ENCODE measurements at regions not wholly inside any gene's neighbourhood (a gene's known extent, or its start where the extent isn't known, plus 50 kb on each side); places are given as distances from the start of the nearest gene placed in this dataset.

DNA sequence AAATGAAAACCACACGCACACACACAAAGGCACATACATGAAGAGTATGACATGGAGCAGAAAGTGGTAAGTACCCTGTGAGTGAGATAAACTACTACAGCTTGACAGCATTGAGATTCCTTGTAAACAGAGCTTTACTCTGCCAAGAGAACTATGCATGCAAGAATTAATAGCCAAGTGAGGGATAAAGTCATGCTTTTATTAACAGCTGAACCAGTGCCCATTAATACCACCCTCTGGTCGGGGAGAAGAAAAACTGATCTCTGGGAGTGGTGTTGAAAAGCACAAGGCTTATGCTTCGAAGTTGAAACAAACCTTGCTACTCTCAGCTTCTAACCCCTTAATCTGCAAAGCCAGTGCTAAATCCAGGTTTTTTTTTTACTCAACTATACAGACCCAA, 95.9 kb upstream of the C1QTNF7 start:
- no peak overlapping the region for H3K4me3 Mint-ChIP-seq (ENCODE audit: unreplicated experiment)
- no peak overlapping the region for H3K9ac ChIP-seq (ENCODE audit: low read length)
- no peak overlapping the region for H3K4me2 ChIP-seq (ENCODE audit: low read length)
- H3K27ac ChIP-seq (ENCODE audit: low read depth, low read length): no peak overlapping the region
- peaks cover 18% of the 10 kb centered on the region for H3K4me1 Mint-ChIP-seq (ENCODE audit: low read depth, unreplicated experiment)
- no peak for DNase-seq (ENCODE audit: low read depth)
- H4K20me1 ChIP-seq (ENCODE audit: insufficient read depth, low read length): no peaks in the 10 kb centered on the region
- H2AFZ ChIP-seq (ENCODE audit: low read depth, low read length): no peak overlapping the region
- peaks cover 3% of the 10 kb centered on the region for H3K36me3 Mint-ChIP-seq (ENCODE audit: low read depth, unreplicated experiment)
- no peaks in the 10 kb centered on the region for H3K27me3 ChIP-seq (ENCODE audit: insufficient read depth, low read length)
- no peaks in the 10 kb centered on the region for H3K36me3 ChIP-seq (ENCODE audit: insufficient read depth, low read length)
- no peak for FAIRE-seq
- H3K27me3 Mint-ChIP-seq (ENCODE audit: low read depth, unreplicated experiment): no peaks in the 10 kb centered on the region
- no peaks in the 10 kb centered on the region for H3K79me2 ChIP-seq (ENCODE audit: insufficient read depth, low read length)
- peaks cover 7% of the 10 kb centered on the region for H3K4me1 ChIP-seq (ENCODE audit: insufficient read depth, low read length)
- no peak overlapping the region for H3K4me3 ChIP-seq (ENCODE audit: insufficient read depth, low read depth, low read length)
- no peaks in the 10 kb centered on the region for H3K9me3 Mint-ChIP-seq (ENCODE audit: unreplicated experiment)
- H3K9me3 ChIP-seq (ENCODE audit: insufficient read depth, low read depth, low read length): no peaks in the 10 kb centered on the region
- no peak for TF ChIP-seq EZH2 (IDR thresholded peaks at IDR 0.05; ENCODE audit: insufficient read depth, low read length)
- TF ChIP-seq, protein P1, sequence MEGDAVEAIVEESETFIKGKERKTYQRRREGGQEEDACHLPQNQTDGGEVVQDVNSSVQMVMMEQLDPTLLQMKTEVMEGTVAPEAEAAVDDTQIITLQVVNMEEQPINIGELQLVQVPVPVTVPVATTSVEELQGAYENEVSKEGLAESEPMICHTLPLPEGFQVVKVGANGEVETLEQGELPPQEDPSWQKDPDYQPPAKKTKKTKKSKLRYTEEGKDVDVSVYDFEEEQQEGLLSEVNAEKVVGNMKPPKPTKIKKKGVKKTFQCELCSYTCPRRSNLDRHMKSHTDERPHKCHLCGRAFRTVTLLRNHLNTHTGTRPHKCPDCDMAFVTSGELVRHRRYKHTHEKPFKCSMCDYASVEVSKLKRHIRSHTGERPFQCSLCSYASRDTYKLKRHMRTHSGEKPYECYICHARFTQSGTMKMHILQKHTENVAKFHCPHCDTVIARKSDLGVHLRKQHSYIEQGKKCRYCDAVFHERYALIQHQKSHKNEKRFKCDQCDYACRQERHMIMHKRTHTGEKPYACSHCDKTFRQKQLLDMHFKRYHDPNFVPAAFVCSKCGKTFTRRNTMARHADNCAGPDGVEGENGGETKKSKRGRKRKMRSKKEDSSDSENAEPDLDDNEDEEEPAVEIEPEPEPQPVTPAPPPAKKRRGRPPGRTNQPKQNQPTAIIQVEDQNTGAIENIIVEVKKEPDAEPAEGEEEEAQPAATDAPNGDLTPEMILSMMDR (IDR thresholded peaks at IDR 0.05; ENCODE audit: insufficient read depth, low read depth, low read length): no peak
- H3K27ac Mint-ChIP-seq (ENCODE audit: unreplicated experiment): no peak overlapping the region

DNA sequence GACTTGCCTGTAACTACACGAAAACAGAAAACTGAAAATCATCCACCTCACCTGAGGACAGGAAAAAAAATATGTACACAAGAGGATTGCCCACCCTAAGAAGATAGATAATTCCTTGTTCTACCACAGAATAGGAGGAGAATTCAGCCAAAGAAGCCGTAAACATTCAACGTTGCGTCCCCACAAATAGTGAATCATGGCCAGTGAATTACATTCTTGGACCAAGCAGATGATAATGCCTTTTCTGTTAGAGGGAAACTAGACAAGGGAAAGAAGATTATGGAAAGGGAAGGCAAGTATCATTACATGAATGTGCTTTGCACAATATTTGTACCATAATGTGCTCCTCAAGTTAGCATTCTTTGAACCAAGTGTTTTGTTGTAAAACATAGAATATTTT, 95.5 kb upstream of the C1QTNF7 start:
- H3K4me1 ChIP-seq (ENCODE audit: insufficient read depth, low read length): peaks cover 9% of the 10 kb centered on the region
- H3K27me3 ChIP-seq (ENCODE audit: insufficient read depth, low read length): no peaks in the 10 kb centered on the region
- Mint-ChIP-seq H3K36me3 (ENCODE audit: low read depth, unreplicated experiment) (peaks cover 3% of the 10 kb centered on the region), H3K9me3 (ENCODE audit: unreplicated experiment) (no peaks in the 10 kb centered on the region), H3K27ac (ENCODE audit: unreplicated experiment) (no peak overlapping the region), H3K4me1 (ENCODE audit: low read depth, unreplicated experiment) (peaks cover 19% of the 10 kb centered on the region), H3K4me3 (ENCODE audit: unreplicated experiment) (no peak overlapping the region), H3K27me3 (ENCODE audit: low read depth, unreplicated experiment) (no peaks in the 10 kb centered on the region)
- no peak overlapping the region for H3K27ac ChIP-seq (ENCODE audit: low read depth, low read length)
- no peaks in the 10 kb centered on the region for H4K20me1 ChIP-seq (ENCODE audit: insufficient read depth, low read length)
- no peaks in the 10 kb centered on the region for H3K36me3 ChIP-seq (ENCODE audit: insufficient read depth, low read length)
- no peak overlapping the region for H3K4me3 ChIP-seq (ENCODE audit: insufficient read depth, low read depth, low read length)
- FAIRE-seq (no peak), DNase-seq (ENCODE audit: low read depth) (no peak)
- no peak overlapping the region for H3K4me2 ChIP-seq (ENCODE audit: low read length)
- H3K79me2 ChIP-seq (ENCODE audit: insufficient read depth, low read length): no peaks in the 10 kb centered on the region
- no peak overlapping the region for H3K9ac ChIP-seq (ENCODE audit: low read length)
- TF ChIP-seq EZH2 (IDR thresholded peaks at IDR 0.05; ENCODE audit: insufficient read depth, low read length): no peak
- TF ChIP-seq, protein P1 (IDR thresholded peaks at IDR 0.05; ENCODE audit: insufficient read depth, low read depth, low read length): no peak
- H2AFZ ChIP-seq (ENCODE audit: low read depth, low read length): no peak overlapping the region
- H3K9me3 ChIP-seq (ENCODE audit: insufficient read depth, low read depth, low read length): no peaks in the 10 kb centered on the region

DNA sequence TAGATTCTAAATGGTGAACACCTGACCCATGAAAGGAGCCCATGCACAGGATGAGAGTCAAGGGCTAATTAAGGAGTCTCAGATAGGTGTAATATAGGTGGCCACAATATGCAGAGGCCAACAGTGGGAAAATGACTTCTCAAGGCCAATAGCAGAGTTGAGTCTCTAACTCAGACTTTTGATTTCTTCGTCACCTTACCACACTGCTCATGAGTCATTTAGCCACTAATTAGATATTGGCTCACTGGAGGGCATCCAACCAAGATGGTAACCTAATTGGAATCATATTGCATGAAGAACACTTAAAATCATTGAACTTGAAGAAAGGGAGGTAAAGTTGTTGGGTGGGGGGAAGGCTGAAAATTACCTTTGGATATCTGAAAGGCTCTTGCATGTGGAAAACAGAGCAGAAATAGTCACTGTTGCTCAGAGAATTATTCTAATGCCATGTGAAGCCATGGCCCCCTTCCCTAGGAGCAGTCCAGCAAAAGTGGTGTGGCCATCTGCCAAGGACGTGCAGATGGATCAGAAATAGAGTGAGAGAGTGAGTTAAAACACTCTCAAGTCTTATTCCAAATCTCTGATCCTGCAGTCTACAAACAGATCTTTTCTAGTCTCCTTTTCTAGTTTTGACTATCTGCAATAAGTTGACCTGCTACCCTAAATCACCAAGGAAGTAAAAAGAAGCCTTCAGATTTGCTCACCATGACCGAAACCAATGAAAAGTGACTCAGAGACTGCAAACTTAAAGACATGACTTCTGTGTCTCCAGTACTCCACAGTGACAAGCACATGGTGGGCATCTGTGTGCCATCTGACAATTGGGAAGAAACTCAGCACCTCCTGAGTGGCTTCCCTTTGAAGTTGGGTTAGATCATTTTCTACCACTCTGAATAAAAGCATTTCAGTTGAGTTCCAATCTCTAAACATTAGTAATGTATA, 93.9 kb upstream of the C1QTNF7 start:
- Histone ChIP-seq H2AFZ (ENCODE audit: low read depth, low read length) (no peak overlapping the region), H3K4me2 (ENCODE audit: low read length) (no peak overlapping the region), H3K27ac (ENCODE audit: low read depth, low read length) (no peak overlapping the region), H3K4me3 (ENCODE audit: insufficient read depth, low read depth, low read length) (no peak overlapping the region), H3K27me3 (ENCODE audit: insufficient read depth, low read length) (no peaks in the 10 kb centered on the region), H3K9ac (ENCODE audit: low read length) (no peak overlapping the region), H3K9me3 (ENCODE audit: insufficient read depth, low read depth, low read length) (no peaks in the 10 kb centered on the region), H3K79me2 (ENCODE audit: insufficient read depth, low read length) (no peaks in the 10 kb centered on the region), H3K4me1 (ENCODE audit: insufficient read depth, low read length) (peaks cover 9% of the 10 kb centered on the region), H4K20me1 (ENCODE audit: insufficient read depth, low read length) (no peaks in the 10 kb centered on the region), H3K36me3 (ENCODE audit: insufficient read depth, low read length) (no peaks in the 10 kb centered on the region)
- Mint-ChIP-seq H3K36me3 (ENCODE audit: low read depth, unreplicated experiment) (peaks cover 3% of the 10 kb centered on the region), H3K27ac (ENCODE audit: unreplicated experiment) (peak overlapping the region; percentile 55), H3K4me3 (ENCODE audit: unreplicated experiment) (no peak overlapping the region), H3K9me3 (ENCODE audit: unreplicated experiment) (no peaks in the 10 kb centered on the region), H3K27me3 (ENCODE audit: low read depth, unreplicated experiment) (no peaks in the 10 kb centered on the region), H3K4me1 (ENCODE audit: low read depth, unreplicated experiment) (peaks cover 21% of the 10 kb centered on the region)
- peak; percentile 40 for DNase-seq (ENCODE audit: low read depth)
- FAIRE-seq: peak; percentile 9
- TF ChIP-seq, protein P1 (IDR thresholded peaks at IDR 0.05; ENCODE audit: insufficient read depth, low read depth, low read length): no peak
- no peak for TF ChIP-seq EZH2 (IDR thresholded peaks at IDR 0.05; ENCODE audit: insufficient read depth, low read length)

Measured in astrocyte (in vitro differentiated cells and primary cell).